Subcutaneous abdominal adipose tissue (tissue), 5 donors: ENCODE measurements at regions not wholly inside any gene's neighbourhood (a gene's known extent, or its start where the extent isn't known, plus 50 kb on each side); places are given as distances from the start of the nearest gene placed in this dataset.

ENCODE experiments used
- H3K27ac ChIP-seq: one replicate; pipeline ENCODE4 v1.7.0; 2013; ENCODE audit warnings: low read depth, mild to moderate bottlenecking, inconsistent platforms, low read length, moderate library complexity
- H3K27me3 ChIP-seq, 5 donors: one replicate each; pipeline ENCODE4 v1.7.0; 2013; ENCODE audit warnings: low read length in 5 of 5, inconsistent platforms in 1 of 5; ENCODE audit not compliant: control insufficient read depth in 5 of 5, insufficient read depth in 4 of 5
- H3K36me3 ChIP-seq, 5 donors: one replicate each; pipeline ENCODE4 v1.7.0; 2013; ENCODE audit warnings: low read length in 5 of 5; ENCODE audit not compliant: control insufficient read depth in 5 of 5, insufficient read depth in 5 of 5
- H3K4me1 ChIP-seq, 5 donors: one replicate each; pipeline ENCODE4 v1.7.0; 2013; ENCODE audit warnings: low read length in 5 of 5, mild to moderate bottlenecking in 3 of 5, moderate library complexity in 1 of 5; ENCODE audit not compliant: control insufficient read depth in 5 of 5, insufficient read depth in 5 of 5
- H3K4me3 ChIP-seq, 5 donors: one replicate each; pipeline ENCODE4 v1.7.0; 2013; ENCODE audit warnings: low read length in 5 of 5, low read depth in 1 of 5
- H3K9ac ChIP-seq, 5 donors: one replicate each; pipeline ENCODE4 v1.7.0; 2013; ENCODE audit warnings: low read length in 5 of 5, mild to moderate bottlenecking in 4 of 5, moderate library complexity in 3 of 5
- H3K9me3 ChIP-seq, 5 donors: one replicate each; pipeline ENCODE4 v1.7.0; 2013; ENCODE audit warnings: low read length in 5 of 5; ENCODE audit not compliant: control insufficient read depth in 5 of 5
- donor health status: healthy.
- donor health status: healthy.
- donor health status: healthy.
- donor health status: healthy.
- donor health status: healthy.

- peaks cover 0 to 17% (median 0%) of the 10 kb centered on the region in 5 donors for H3K9me3 ChIP-seq
Measured at GRCh38 chr16:66299349-66299748, 67.1 kb upstream of the CDH5 start.

GRCh38 chr16:66298571-66299120 is 67.8 kb upstream of the CDH5 start:
- H3K36me3 ChIP-seq: no peaks in the 10 kb centered on the region
- no peak overlapping the region for H3K4me3 ChIP-seq
- no peak overlapping the region for H3K27ac ChIP-seq
- no peaks in the 10 kb centered on the region for H3K4me1 ChIP-seq
- no peak overlapping the region for H3K9ac ChIP-seq
- H3K9me3 ChIP-seq: peaks cover 0 to 17% (median 0%) of the 10 kb centered on the region in 5 donors
- H3K27me3 ChIP-seq: peaks cover 0 to 3% (median 3%) of the 10 kb centered on the region in 5 donors

More at GRCh38 chr16:66299349-66299748, 67.1 kb upstream of the CDH5 start:
- Histone ChIP-seq H3K4me3 (no peak overlapping the region), H3K27me3 (peaks cover 0 to 9% (median 0%) of the 10 kb centered on the region in 5 donors), H3K9ac (no peak overlapping the region), H3K27ac (no peak overlapping the region), H3K36me3 (no peaks in the 10 kb centered on the region), H3K4me1 (peaks cover 0 to 5% (median 4%) of the 10 kb centered on the region in 5 donors)

- peaks cover 0 to 16% (median 0%) of the 10 kb centered on the region in 5 donors for H3K9me3 ChIP-seq
- no peak overlapping the region for H3K27ac ChIP-seq
- H3K27me3 ChIP-seq: peaks cover 0 to 7% (median 4%) of the 10 kb centered on the region in 5 donors
- H3K4me3 ChIP-seq: no peak overlapping the region
- no peaks in the 10 kb centered on the region for H3K36me3 ChIP-seq
- no peaks in the 10 kb centered on the region for H3K4me1 ChIP-seq
- no peak overlapping the region for H3K9ac ChIP-seq
Measured at GRCh38 chr16:66298006-66298405, 68.5 kb upstream of the CDH5 start.

- no peaks in the 10 kb centered on the region for H3K4me1 ChIP-seq
- peaks cover 0 to 8% (median 5%) of the 10 kb centered on the region in 5 donors for H3K27me3 ChIP-seq
- H3K9me3 ChIP-seq: peaks cover 0 to 9% (median 0%) of the 10 kb centered on the region in 5 donors
- no peaks in the 10 kb centered on the region for H3K36me3 ChIP-seq
- H3K27ac ChIP-seq: no peak overlapping the region
- H3K9ac ChIP-seq: no peak overlapping the region
- H3K4me3 ChIP-seq: no peak overlapping the region
Measured at GRCh38 chr16:66296591-66296990, 69.9 kb upstream of the CDH5 start.

GRCh38 chr16:66295761-66296546 is 70.5 kb upstream of the CDH5 start:
- Histone ChIP-seq H3K9ac (no peak overlapping the region), H3K27me3 (peaks cover 0 to 8% (median 5%) of the 10 kb centered on the region in 5 donors), H3K27ac (no peak overlapping the region), H3K4me3 (no peak overlapping the region), H3K36me3 (no peaks in the 10 kb centered on the region), H3K4me1 (no peaks in the 10 kb centered on the region), H3K9me3 (peaks cover 0 to 9% (median 0%) of the 10 kb centered on the region in 5 donors)

GRCh38 chr16:66295213-66295612 is 71.3 kb upstream of the CDH5 start:
- Histone ChIP-seq H3K9ac (no peak overlapping the region), H3K27ac (no peak overlapping the region), H3K27me3 (peaks cover 0 to 8% (median 5%) of the 10 kb centered on the region in 5 donors), H3K36me3 (no peaks in the 10 kb centered on the region), H3K4me3 (no peak overlapping the region), H3K4me1 (no peaks in the 10 kb centered on the region), H3K9me3 (peaks cover 0 to 5% (median 0%) of the 10 kb centered on the region in 5 donors)

GRCh38 chr16:66294507-66294906 is 72.0 kb upstream of the CDH5 start:
- no peak overlapping the region for H3K27ac ChIP-seq
- H3K27me3 ChIP-seq: peaks cover 0 to 8% (median 5%) of the 10 kb centered on the region in 5 donors
- H3K4me1 ChIP-seq: no peaks in the 10 kb centered on the region
- H3K9me3 ChIP-seq: peaks cover 0 to 5% (median 0%) of the 10 kb centered on the region in 5 donors
- no peak overlapping the region for H3K4me3 ChIP-seq
- no peaks in the 10 kb centered on the region for H3K36me3 ChIP-seq
- no peak overlapping the region for H3K9ac ChIP-seq

- no peak overlapping the region for H3K27ac ChIP-seq
- no peaks in the 10 kb centered on the region for H3K4me1 ChIP-seq
- H3K9me3 ChIP-seq: peaks cover 0 to 4% (median 0%) of the 10 kb centered on the region in 5 donors
- peaks cover 0 to 8% (median 5%) of the 10 kb centered on the region in 5 donors for H3K27me3 ChIP-seq
- no peaks in the 10 kb centered on the region for H3K36me3 ChIP-seq
- no peak overlapping the region for H3K4me3 ChIP-seq
- H3K9ac ChIP-seq: no peak overlapping the region
Measured at GRCh38 chr16:66293932-66294331, 72.6 kb upstream of the CDH5 start.

GRCh38 chr16:66293207-66293735 is 73.2 kb upstream of the CDH5 start:
- H3K9me3 ChIP-seq: no peaks in the 10 kb centered on the region
- peaks cover 0 to 8% (median 5%) of the 10 kb centered on the region in 5 donors for H3K27me3 ChIP-seq
- no peak overlapping the region for H3K4me3 ChIP-seq
- H3K4me1 ChIP-seq: no peaks in the 10 kb centered on the region
- no peak overlapping the region for H3K27ac ChIP-seq
- H3K9ac ChIP-seq: no peak overlapping the region
- H3K36me3 ChIP-seq: no peaks in the 10 kb centered on the region
